ENCODE measurements at regions not wholly inside any gene's neighbourhood (a gene's known extent, or its start where the extent isn't known, plus 50 kb on each side); places are given as distances from the start of the nearest gene placed in this dataset.

GRCh38 chr5:52481201-52481600, 306.5 kb upstream of the ITGA1 start:
- TF ChIP-seq CTCF (conservative IDR thresholded peaks at IDR 0.05; ENCODE audit: low read length) = no peak
- DNase-seq (ENCODE audit: low read depth) = peak; percentile 0
- H3K4me3 ChIP-seq (ENCODE audit: low read length) = no peak overlapping the region

- no peak overlapping the region for H3K4me3 ChIP-seq (ENCODE audit: low read length)
- TF ChIP-seq CTCF (conservative IDR thresholded peaks at IDR 0.05; ENCODE audit: low read length) = no peak
- DNase-seq (ENCODE audit: low read depth) = no peak
Observed at GRCh38 chr5:52481851-52482250, 305.9 kb upstream of the ITGA1 start.

GRCh38 chr5:52491071-52491787, 296.5 kb upstream of the ITGA1 start:
- TF ChIP-seq CTCF (conservative IDR thresholded peaks at IDR 0.05; ENCODE audit: low read length) = no peak
- H3K4me3 ChIP-seq (ENCODE audit: low read length) = no peak overlapping the region
- DNase-seq (ENCODE audit: low read depth) = no peak

DNA sequence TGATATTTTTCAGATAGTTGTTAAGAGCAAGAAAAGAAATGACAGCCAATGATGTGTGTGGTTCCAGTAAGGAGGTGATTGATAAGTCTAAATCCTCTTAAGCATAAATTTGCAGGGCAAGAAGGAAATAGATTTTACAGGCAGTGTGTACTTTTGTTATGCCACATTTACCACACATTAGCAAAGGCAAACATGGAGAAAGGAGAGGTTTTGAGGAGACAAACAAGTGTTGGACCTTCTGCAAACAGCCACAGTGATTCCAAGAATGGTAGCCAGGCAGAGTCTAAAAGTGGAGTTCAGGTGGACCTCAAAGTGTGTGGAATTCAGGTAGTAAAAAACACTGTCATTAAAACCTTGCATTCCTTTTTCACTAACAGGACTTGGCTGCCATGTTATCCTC, 295.9 kb upstream of the ITGA1 start:
- no peak overlapping the region for H3K4me3 ChIP-seq (ENCODE audit: low read length)
- no peak for TF ChIP-seq CTCF (conservative IDR thresholded peaks at IDR 0.05; ENCODE audit: low read length)
- DNase-seq (ENCODE audit: low read depth) = no peak

- no peak for TF ChIP-seq CTCF (conservative IDR thresholded peaks at IDR 0.05; ENCODE audit: low read length)
- no peak for DNase-seq (ENCODE audit: low read depth)
- H3K4me3 ChIP-seq (ENCODE audit: low read length) = no peak overlapping the region
Observed at GRCh38 chr5:52497133-52497693, 290.5 kb upstream of the ITGA1 start.

- TF ChIP-seq CTCF (conservative IDR thresholded peaks at IDR 0.05; ENCODE audit: low read length) = no peak
- H3K4me3 ChIP-seq (ENCODE audit: low read length) = no peak overlapping the region
- no peak for DNase-seq (ENCODE audit: low read depth)
Observed at GRCh38 chr5:52498607-52499006, 289.1 kb upstream of the ITGA1 start.

GRCh38 chr5:52502460-52502999, 285.2 kb upstream of the ITGA1 start:
- no peak for DNase-seq (ENCODE audit: low read depth)
- TF ChIP-seq CTCF (conservative IDR thresholded peaks at IDR 0.05; ENCODE audit: low read length) = no peak
- H3K4me3 ChIP-seq (ENCODE audit: low read length) = no peak overlapping the region
